IPS-15b (cell line): ENCODE measurements at regions not wholly inside any gene's neighbourhood (a gene's known extent, or its start where the extent isn't known, plus 50 kb on each side); places are given as distances from the start of the nearest gene placed in this dataset.
A peak's percentile ranks its signal among the peaks of the same experiment; 100 is the strongest.
"Not testable (repeated sequence)": the region's sequence is repeated elsewhere in the genome, so short reads cannot be mapped to it uniquely, and the experiment has no call there.

Source experiments
- H3K27me3 ChIP-seq: one replicate; pipeline ENCODE4 v1.6.1; 2013; ENCODE audit warnings: low read length; ENCODE audit not compliant: control insufficient read depth, insufficient read depth
- H3K36me3 ChIP-seq: one replicate; pipeline ENCODE4 v1.6.1; 2013; ENCODE audit warnings: low read length; ENCODE audit not compliant: control insufficient read depth, insufficient read depth
- H3K4me1 ChIP-seq: one replicate; pipeline ENCODE4 v1.6.1; 2013; ENCODE audit warnings: mild to moderate bottlenecking, low read length; ENCODE audit not compliant: control insufficient read depth, insufficient read depth
- H3K4me3 ChIP-seq: one replicate; pipeline ENCODE4 v1.5.1; 2013; ENCODE audit warnings: low read depth, low read length
- H3K9ac ChIP-seq: one replicate; pipeline ENCODE4 v1.6.1; 2013; ENCODE audit warnings: low read depth, mild to moderate bottlenecking, low read length
- H3K9me3 ChIP-seq: one replicate; pipeline ENCODE4 v1.6.1; 2013; ENCODE audit warnings: mild to moderate bottlenecking, low read length; ENCODE audit not compliant: control insufficient read depth, insufficient read depth

GRCh38 chr12:65728848-65729793 is 95.2 kb upstream of the HMGA2 start:
- no peaks in the 10 kb centered on the region for H3K36me3 ChIP-seq
- no peaks in the 10 kb centered on the region for H3K4me1 ChIP-seq
- H3K9ac ChIP-seq, result peak overlapping the region; percentile 39
- peaks cover 22% of the 10 kb centered on the region for H3K27me3 ChIP-seq
- peak overlapping the region; percentile 60 for H3K4me3 ChIP-seq
- no peaks in the 10 kb centered on the region for H3K9me3 ChIP-seq

GRCh38 chr12:65731771-65732170 is 92.5 kb upstream of the HMGA2 start:
- H3K36me3 ChIP-seq, result no peaks in the 10 kb centered on the region
- H3K4me3 ChIP-seq, result no peak overlapping the region
- peaks cover 25% of the 10 kb centered on the region for H3K27me3 ChIP-seq
- H3K4me1 ChIP-seq, result no peaks in the 10 kb centered on the region
- no peaks in the 10 kb centered on the region for H3K9me3 ChIP-seq
- no peak overlapping the region for H3K9ac ChIP-seq

- H3K9ac ChIP-seq, H3K4me1 ChIP-seq, H3K4me3 ChIP-seq, H3K9me3 ChIP-seq, H3K36me3 ChIP-seq: not testable (repeated sequence)
- H3K27me3 ChIP-seq, result peaks cover 15% of the 10 kb centered on the region
These were observed 90.6 kb upstream of the HMGA2 start for GRCh38 chr12:65733643-65734042.

- H3K4me1 ChIP-seq, result no peaks in the 10 kb centered on the region
- no peak overlapping the region for H3K9ac ChIP-seq
- H3K27me3 ChIP-seq, result peaks cover 13% of the 10 kb centered on the region
- no peaks in the 10 kb centered on the region for H3K36me3 ChIP-seq
- no peaks in the 10 kb centered on the region for H3K9me3 ChIP-seq
- H3K4me3 ChIP-seq, result no peak overlapping the region
These were observed 90.1 kb upstream of the HMGA2 start for GRCh38 chr12:65734226-65734625.

- Histone ChIP-seq H3K4me3 (no peak overlapping the region), H3K9ac (no peak overlapping the region), H3K36me3 (no peaks in the 10 kb centered on the region), H3K27me3 (peaks cover 11% of the 10 kb centered on the region), H3K4me1 (peaks cover 6% of the 10 kb centered on the region), H3K9me3 (no peaks in the 10 kb centered on the region)
These were observed 84.7 kb upstream of the HMGA2 start for GRCh38 chr12:65739606-65740005.

GRCh38 chr12:65740506-65740872 is 83.8 kb upstream of the HMGA2 start:
- H3K4me1 ChIP-seq, result peaks cover 6% of the 10 kb centered on the region
- H3K9ac ChIP-seq, result no peak overlapping the region
- no peaks in the 10 kb centered on the region for H3K9me3 ChIP-seq
- no peaks in the 10 kb centered on the region for H3K36me3 ChIP-seq
- H3K4me3 ChIP-seq, result peak overlapping the region; percentile 87
- H3K27me3 ChIP-seq, result peaks cover 11% of the 10 kb centered on the region

GRCh38 chr12:65740873-65741600 is 83.2 kb upstream of the HMGA2 start:
- Histone ChIP-seq H3K9me3 (no peaks in the 10 kb centered on the region), H3K4me1 (peaks cover 6% of the 10 kb centered on the region), H3K36me3 (no peaks in the 10 kb centered on the region), H3K9ac (peak overlapping the region; percentile 65), H3K4me3 (peak overlapping the region; percentile 87), H3K27me3 (peaks cover 11% of the 10 kb centered on the region)

GRCh38 chr12:65741656-65742017 is 82.6 kb upstream of the HMGA2 start:
- H3K4me1 ChIP-seq, result peaks cover 6% of the 10 kb centered on the region
- peaks cover 11% of the 10 kb centered on the region for H3K27me3 ChIP-seq
- no peak overlapping the region for H3K9ac ChIP-seq
- peak overlapping the region; percentile 65 for H3K4me3 ChIP-seq
- no peaks in the 10 kb centered on the region for H3K36me3 ChIP-seq
- H3K9me3 ChIP-seq, result no peaks in the 10 kb centered on the region

- H3K4me1 ChIP-seq, result peaks cover 6% of the 10 kb centered on the region
- H3K27me3 ChIP-seq, result peaks cover 11% of the 10 kb centered on the region
- no peaks in the 10 kb centered on the region for H3K9me3 ChIP-seq
- no peak overlapping the region for H3K9ac ChIP-seq
- peak overlapping the region; percentile 73 for H3K4me3 ChIP-seq
- no peaks in the 10 kb centered on the region for H3K36me3 ChIP-seq
These were observed 82.0 kb upstream of the HMGA2 start for GRCh38 chr12:65742018-65743010.

GRCh38 chr12:65744236-65744840 is 79.9 kb upstream of the HMGA2 start:
- H3K4me3 ChIP-seq, H3K4me1 ChIP-seq, H3K9me3 ChIP-seq, H3K36me3 ChIP-seq, H3K9ac ChIP-seq: not testable (repeated sequence)
- peaks cover 11% of the 10 kb centered on the region for H3K27me3 ChIP-seq

- Histone ChIP-seq H3K9me3 (no peaks in the 10 kb centered on the region), H3K4me1 (peaks cover 3% of the 10 kb centered on the region), H3K36me3 (no peaks in the 10 kb centered on the region), H3K9ac (no peak overlapping the region), H3K27me3 (peaks cover 11% of the 10 kb centered on the region), H3K4me3 (no peak overlapping the region)
These were observed 76.9 kb upstream of the HMGA2 start for GRCh38 chr12:65747338-65747737.
